Stimulated activated CD8-positive, alpha-beta memory T cell treated with anti-CD3 and anti-CD28 coated beads, Interleukin-2, amount 100 ng/mL, for 48 hours (primary cell): ENCODE measurements at regions not wholly inside any gene's neighbourhood (a gene's known extent, or its start where the extent isn't known, plus 50 kb on each side); places are given as distances from the start of the nearest gene placed in this dataset.

Source experiments
- DNase-seq, 2 donors: peaks; one replicate each; pipeline ENCODE4 v3.0.0-alpha.2; 2020; ENCODE audit warnings: low read depth in 2 of 2

GRCh38 chr20:23167431-23167830, 81.3 kb upstream of the CD93 start:
- no peak for DNase-seq

DNA sequence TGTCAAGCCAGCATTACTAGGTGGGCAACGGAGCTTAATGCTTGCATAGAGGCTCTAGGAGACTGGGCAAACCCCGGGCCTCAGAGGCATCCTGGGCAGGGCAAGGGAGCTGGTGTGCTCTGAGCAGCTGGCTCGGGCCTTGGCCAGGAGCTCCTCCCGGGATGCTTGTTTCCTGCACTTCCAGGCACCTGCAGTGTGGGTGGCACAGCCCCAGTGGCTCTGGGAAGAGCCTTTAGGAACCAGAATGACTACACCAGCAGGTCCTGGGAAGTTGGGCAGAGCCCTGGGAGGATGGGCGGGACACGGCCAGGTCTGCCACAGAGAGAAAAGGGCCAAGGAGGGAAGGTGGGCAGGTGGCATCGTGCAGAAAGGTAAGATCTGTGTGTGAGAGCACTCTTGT, 80.4 kb upstream of the CD93 start:
- DNase-seq: no peak

DNA sequence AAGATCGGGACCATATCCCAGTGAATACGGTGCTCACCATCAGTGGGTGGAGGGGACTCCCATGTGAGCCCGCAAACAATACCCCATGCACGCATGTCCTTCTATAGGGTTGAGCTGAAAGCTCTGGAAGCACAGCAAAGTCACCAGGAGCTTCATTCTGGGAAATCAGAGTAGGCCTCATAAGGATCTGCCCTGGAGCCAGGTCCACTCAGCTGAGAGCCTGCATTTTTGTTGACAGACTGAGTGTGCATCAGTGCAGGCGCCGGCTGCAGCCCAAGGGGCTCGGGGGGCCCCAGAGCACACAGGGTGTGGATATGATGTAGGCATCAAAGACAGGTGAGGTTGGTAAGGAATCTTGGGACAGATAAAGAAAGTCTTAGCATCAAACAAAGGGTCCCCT, 79.8 kb upstream of the CD93 start:
- DNase-seq: no peak

GRCh38 chr20:23165307-23165750, 79.2 kb upstream of the CD93 start:
- DNase-seq: no peak

DNA sequence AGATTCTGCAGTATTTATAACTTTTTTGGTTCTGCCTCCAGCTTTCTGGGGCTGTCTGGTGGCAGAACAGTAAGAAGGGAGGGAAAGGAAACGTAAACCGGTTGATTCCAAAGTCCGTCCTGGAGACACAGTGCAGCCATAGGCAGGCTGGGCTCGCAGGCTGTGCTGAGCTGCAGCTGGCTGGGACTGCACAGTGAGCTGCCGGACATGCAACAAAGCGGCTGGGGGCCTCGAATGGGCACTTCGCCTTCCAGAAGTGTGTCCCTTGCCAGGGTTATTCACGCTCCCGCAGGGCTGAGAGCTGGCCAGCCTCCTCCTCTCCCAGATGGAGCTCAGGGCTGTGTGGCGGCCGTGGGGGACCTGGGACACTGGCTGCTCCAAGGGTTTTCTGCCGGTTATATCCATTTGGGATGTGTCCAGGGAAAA, 78.1 kb upstream of the CD93 start:
- DNase-seq: no peak

GRCh38 chr20:23163562-23163961, 77.4 kb upstream of the CD93 start:
- DNase-seq: no peak

DNA sequence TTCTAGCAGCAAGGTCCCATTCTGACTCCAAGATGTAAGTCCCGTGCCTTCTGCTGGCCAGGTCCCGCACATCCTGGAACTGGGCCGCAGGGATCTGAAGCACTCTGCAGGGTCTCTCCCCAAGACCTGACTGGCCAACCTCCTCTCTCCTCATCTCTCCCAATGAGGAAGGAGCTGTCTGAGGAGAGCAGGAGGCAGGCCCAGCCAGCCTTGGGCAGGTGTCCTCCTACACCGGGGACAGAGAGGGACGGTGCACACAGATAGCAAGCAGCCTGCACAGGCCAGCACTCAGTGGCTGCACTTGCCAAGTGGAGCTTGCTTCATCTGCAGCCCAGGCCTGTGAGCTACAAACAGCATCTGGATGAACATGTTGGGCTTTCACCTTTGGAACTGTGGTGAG, 76.8 kb upstream of the CD93 start:
- DNase-seq: no peak

- DNase-seq: no peak
Observed at GRCh38 chr20:23161968-23162696, 76.0 kb upstream of the CD93 start.

DNA sequence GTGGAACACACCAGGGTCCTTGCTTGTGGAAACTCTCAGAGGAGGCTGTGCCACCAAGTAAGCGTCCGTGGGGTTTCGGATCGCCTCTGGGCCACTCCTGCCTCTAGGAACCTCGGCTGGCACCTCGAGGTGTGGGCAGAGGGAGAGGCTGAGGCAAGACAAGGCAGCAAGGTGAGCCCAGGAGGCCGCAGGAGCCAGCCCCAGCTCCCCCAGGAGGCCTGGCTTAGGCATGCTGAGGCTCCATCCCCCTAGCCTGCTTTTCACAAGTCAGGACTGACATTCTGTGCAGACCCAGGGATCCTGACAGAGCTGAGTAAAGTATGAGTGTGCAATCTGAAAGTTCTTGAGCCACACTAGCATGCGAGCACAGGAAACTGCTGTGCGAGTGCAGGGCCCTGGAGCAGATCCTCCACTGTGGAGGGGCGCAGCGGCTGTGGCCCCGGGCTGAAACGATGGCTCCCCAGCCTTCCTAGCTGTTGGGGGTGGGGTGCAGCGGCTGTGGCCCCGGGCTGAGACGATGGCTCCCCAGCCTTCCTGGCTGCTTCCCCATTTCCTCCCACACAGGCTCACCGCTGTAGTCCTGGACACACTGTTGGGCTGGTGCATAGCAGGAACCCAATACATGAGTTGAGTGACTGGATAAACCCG, 75.2 kb upstream of the CD93 start:
- DNase-seq: no peak

DNA sequence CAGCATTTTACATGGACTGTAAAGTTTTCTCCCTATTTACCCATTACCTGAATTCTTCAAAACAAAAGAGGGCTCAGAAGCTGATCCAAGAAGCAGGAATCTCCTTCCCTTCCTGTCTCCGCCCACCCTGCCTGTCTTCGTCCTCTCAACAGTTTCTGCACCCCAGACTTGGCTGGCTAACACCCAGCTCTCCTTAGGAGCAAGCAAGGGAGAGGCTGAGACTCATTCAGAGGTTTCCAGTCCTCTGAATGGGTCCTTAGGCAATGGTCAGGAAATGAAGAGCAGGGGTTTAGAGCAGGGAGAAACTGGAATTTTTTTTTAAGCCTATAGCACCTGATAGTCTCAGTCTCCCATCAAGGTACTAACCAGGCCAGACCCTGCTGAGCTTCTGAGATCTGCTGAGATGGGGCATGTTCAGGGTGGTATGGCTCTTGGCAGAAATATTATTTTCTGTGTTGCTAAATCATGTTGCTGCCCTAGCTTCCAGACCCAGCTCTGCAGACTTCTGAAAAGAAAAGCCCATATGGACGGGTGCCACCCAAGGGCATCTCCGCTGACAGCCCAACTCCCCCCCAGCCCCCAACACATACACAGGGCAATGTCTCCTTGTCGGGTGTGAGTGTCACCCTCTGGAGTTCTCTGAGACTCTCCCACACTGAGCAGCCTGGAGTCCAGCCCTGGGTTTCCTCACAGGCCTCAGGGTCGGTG, 74.6 kb upstream of the CD93 start:
- DNase-seq: no peak

GRCh38 chr20:23159947-23160318, 73.8 kb upstream of the CD93 start:
- DNase-seq: no peak

GRCh38 chr20:23159256-23159946, 73.3 kb upstream of the CD93 start:
- no peak for DNase-seq

- no peak for DNase-seq
Observed at GRCh38 chr20:23157734-23158133, 71.6 kb upstream of the CD93 start.

GRCh38 chr20:23156842-23157423, 70.8 kb upstream of the CD93 start:
- no peak for DNase-seq

DNA sequence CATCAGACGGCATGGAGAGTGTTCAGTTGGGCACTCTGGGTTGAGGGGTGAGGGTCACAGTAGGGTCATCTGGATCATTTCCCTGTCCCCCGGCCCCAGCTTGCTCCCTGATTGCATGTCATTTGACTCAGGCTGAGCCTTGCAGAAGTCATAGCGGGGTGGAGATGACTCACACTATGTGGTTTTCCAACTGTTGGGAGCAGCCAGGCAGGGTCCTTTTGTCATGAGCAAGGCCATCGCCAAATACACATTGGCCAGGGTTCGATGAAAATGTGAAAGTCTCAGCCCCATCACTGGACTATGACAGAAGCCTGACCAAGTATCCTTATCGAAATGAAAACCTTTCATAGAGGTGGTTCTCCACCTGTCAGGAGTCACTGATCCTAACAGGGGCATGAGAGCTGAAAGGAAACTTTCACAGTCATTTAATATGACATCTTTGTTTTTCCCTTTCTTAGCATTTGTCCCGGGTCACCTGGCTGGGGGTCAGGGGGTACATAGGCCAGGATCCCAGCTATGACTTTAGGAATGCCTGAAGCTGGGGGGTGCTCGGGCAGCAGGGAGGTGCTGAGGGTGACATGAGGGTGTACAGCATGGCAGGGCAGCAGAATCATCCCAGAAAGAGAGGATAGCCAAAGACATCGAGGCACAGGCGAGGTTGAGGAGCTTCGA, 70.2 kb upstream of the CD93 start:
- DNase-seq: no peak

GRCh38 chr20:23155141-23155590, 69.0 kb upstream of the CD93 start:
- DNase-seq: no peak

- no peak for DNase-seq
Observed at GRCh38 chr20:23153696-23154341, 67.7 kb upstream of the CD93 start.

- no peak for DNase-seq
Observed at GRCh38 chr20:23152902-23153301, 66.8 kb upstream of the CD93 start.

- no peak for DNase-seq
Observed at GRCh38 chr20:23152308-23152892, 66.3 kb upstream of the CD93 start.

DNA sequence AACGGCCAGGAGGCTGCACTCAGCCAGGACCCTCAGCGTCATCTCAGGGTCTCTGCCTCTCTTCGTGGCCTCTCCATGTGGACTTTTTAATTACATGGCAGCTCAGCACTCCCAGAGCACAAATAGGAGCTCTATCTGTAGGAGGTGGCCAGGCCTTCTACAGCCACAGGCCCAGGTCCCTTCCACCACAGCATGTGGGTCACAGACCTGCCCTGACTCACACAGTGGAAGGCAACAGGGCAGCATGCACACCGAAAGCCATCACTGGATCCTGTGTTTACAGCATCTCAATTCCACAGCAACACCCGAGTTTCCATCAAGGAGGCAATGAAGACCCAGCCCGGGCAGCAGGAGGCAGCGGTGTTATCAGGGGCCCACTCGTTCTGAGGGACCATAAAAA, 65.8 kb upstream of the CD93 start:
- DNase-seq: no peak
